ENCODE measurements at regions not wholly inside any gene's neighbourhood (a gene's known extent, or its start where the extent isn't known, plus 50 kb on each side); places are given as distances from the start of the nearest gene placed in this dataset.

DNA sequence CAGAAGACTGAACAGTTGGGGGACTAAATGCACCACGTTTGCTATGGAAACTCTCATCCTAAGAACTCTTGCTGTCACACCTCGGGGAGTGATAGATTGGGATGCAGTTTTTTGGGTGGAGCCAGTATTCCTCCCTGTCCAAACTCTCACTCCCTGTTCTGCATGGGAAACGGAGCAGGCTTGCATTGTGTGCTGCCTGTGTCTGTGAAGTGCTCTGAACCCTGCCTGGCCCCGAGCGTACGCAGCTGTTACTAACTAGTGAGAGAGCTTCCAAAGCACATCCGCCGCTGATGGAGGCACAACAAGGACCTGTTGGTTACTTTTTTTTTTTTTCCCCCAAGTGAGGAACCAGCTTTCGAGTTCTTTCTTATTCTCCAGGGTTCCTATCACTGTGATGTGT lies 195.5 kb downstream of the ANAPC1 start:
- in situ Hi-C loops (cut with HindIII; ENCODE audit: low sequenced_read_pairs) = loop anchor here (25.0 kb wide), 1 partner anchor 551 kb away; no protein-coding TSS in a partner anchor
- DNase-seq (ENCODE audit: low read depth, low spot score) = no peak
- no peak overlapping the region for H3K4me3 ChIP-seq (ENCODE audit: low read depth, low read length)
- TF ChIP-seq, protein P1, sequence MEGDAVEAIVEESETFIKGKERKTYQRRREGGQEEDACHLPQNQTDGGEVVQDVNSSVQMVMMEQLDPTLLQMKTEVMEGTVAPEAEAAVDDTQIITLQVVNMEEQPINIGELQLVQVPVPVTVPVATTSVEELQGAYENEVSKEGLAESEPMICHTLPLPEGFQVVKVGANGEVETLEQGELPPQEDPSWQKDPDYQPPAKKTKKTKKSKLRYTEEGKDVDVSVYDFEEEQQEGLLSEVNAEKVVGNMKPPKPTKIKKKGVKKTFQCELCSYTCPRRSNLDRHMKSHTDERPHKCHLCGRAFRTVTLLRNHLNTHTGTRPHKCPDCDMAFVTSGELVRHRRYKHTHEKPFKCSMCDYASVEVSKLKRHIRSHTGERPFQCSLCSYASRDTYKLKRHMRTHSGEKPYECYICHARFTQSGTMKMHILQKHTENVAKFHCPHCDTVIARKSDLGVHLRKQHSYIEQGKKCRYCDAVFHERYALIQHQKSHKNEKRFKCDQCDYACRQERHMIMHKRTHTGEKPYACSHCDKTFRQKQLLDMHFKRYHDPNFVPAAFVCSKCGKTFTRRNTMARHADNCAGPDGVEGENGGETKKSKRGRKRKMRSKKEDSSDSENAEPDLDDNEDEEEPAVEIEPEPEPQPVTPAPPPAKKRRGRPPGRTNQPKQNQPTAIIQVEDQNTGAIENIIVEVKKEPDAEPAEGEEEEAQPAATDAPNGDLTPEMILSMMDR (IDR thresholded peaks at IDR 0.05; ENCODE audit: low read depth, low read length) = no peak

DNA sequence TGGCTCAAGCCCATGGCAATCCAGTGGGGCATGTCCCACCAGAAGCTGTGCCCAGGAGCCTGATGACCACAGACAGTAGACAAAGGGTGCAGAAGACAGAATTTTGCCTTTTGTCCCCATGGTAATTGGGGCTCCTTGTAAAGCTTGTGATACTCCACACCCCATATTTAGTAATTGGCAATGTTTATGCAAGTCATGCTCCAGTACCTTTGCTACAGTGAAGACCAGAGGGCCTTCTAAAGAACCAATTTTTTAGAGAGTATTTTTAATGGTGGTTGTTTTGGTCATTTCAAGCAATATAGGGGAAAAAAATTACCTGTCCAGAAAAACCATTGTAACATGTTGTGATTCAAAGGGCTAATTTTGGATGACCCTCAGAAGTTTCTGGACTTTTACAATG lies 194.8 kb downstream of the ANAPC1 start:
- H3K4me3 ChIP-seq (ENCODE audit: low read depth, low read length) = no peak overlapping the region
- in situ Hi-C loops (cut with HindIII; ENCODE audit: low sequenced_read_pairs) = loop anchor here (25.0 kb wide), 1 partner anchor 552 kb away; no protein-coding TSS in a partner anchor
- TF ChIP-seq, protein P1 (IDR thresholded peaks at IDR 0.05; ENCODE audit: low read depth, low read length) = no peak
- DNase-seq (ENCODE audit: low read depth, low spot score) = no peak

DNA sequence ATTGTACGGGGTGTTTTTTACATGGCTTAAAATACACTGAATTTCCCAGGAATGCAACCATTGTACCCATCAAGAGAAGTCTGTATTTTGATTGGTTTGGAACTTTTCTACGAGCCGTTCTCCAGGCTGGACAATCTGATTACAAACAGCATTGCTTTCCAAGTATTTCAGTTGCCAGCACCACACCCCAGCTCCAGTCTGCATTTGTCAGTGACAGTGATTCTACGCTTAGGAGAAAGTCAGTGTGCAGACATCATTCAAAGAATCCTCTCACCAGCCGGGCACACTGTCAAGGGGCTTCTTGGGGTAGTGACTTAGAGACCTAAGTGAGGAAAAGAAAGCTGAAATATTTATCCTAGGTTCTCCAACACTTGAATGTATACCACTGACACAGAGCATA lies 194.1 kb downstream of the ANAPC1 start:
- no peak for DNase-seq (ENCODE audit: low read depth, low spot score)
- no peak overlapping the region for H3K4me3 ChIP-seq (ENCODE audit: low read depth, low read length)
- in situ Hi-C loops (cut with HindIII; ENCODE audit: low sequenced_read_pairs) = loop anchor here (25.0 kb wide), 1 partner anchor 553 kb away; no protein-coding TSS in a partner anchor
- TF ChIP-seq, protein P1 (IDR thresholded peaks at IDR 0.05; ENCODE audit: low read depth, low read length) = no peak

- DNase-seq (ENCODE audit: low read depth, low spot score) = no peak
- in situ Hi-C loops (cut with HindIII; ENCODE audit: low sequenced_read_pairs) = loop anchor here (25.0 kb wide), 1 partner anchor 554 kb away; no protein-coding TSS in a partner anchor
- no peak overlapping the region for H3K4me3 ChIP-seq (ENCODE audit: low read depth, low read length)
- TF ChIP-seq, protein P1 (IDR thresholded peaks at IDR 0.05; ENCODE audit: low read depth, low read length) = no peak
Measured at GRCh38 chr2:111691164-111691875, 192.7 kb downstream of the ANAPC1 start.

DNA sequence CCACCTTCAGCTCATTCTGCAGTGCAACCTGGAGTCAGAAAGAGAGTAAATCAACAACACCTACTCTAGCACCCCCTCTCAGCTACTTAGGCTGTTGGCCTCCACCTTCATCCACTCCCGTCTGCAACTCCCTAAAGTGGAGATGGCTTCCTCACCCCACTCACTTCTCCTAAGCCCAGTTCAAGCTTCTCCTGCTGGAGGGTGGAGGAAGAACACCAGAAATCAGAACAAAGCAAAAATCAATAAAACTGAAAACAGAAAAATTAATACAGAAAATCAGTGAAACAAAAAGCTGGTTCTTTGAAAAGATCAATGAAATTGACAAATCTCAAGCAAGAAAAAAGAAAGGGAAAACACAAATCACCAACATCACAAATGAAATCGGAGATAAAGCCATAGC lies 191.7 kb downstream of the ANAPC1 start:
- TF ChIP-seq, protein P1 (IDR thresholded peaks at IDR 0.05; ENCODE audit: low read depth, low read length) = peak; percentile 1
- in situ Hi-C loops (cut with HindIII; ENCODE audit: low sequenced_read_pairs) = loop anchor here (25.0 kb wide), 1 partner anchor 555 kb away; no protein-coding TSS in a partner anchor
- no peak for DNase-seq (ENCODE audit: low read depth, low spot score)
- no peak overlapping the region for H3K4me3 ChIP-seq (ENCODE audit: low read depth, low read length)

GRCh38 chr2:111694700-111695101 lies 189.3 kb downstream of the ANAPC1 start:
- TF ChIP-seq, protein P1 (IDR thresholded peaks at IDR 0.05; ENCODE audit: low read depth, low read length) = no peak
- no peak overlapping the region for H3K4me3 ChIP-seq (ENCODE audit: low read depth, low read length)
- in situ Hi-C loops (cut with HindIII; ENCODE audit: low sequenced_read_pairs) = loop anchor here (25.0 kb wide), 1 partner anchor 557 kb away; no protein-coding TSS in a partner anchor
- peak; percentile 96 for DNase-seq (ENCODE audit: low read depth, low spot score)

Measured in astrocyte of the spinal cord (primary cell).